GM21723 (cell line): ENCODE measurements at regions not wholly inside any gene's neighbourhood (a gene's known extent, or its start where the extent isn't known, plus 50 kb on each side); places are given as distances from the start of the nearest gene placed in this dataset.
"Not testable (repeated sequence)": the region's sequence is repeated elsewhere in the genome, so short reads cannot be mapped to it uniquely, and the experiment has no call there.

ENCODE experiments used
- ATAC-seq: cut with Tn5 transposase; IDR thresholded peaks from one replicate; pipeline ENCODE4 v1.9.1; 2021; ENCODE audit warnings: mild to moderate bottlenecking, moderate library complexity; ENCODE audit not compliant: unreplicated experiment

- no peak for ATAC-seq
Observed at GRCh38 chr16:29311461-29312344, 94.8 kb downstream of the NPIPB11 start.

DNA sequence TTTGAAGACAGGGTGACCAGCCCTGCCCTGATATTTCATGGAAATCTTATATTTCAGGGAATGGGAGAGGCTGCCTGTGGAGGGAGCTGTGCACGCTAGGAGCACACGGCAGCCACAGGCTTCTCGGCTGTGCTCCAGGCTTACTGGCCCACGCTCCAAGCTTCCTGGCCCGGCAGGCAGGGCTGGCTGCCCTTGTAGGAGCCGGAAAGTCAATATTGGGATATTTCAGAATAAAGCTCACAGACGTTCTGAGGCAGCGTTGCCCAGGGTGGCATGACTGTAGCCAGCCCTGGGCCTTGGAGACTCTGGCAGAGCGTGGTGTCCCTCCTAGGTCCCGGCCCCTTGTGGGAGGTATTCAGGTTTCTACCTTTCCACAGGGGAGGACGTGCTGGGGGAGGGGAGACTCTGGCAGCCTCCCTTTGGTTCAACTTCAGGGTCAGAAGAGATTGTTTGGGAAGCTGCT, 95.6 kb downstream of the NPIPB11 start:
- ATAC-seq = no peak

GRCh38 chr16:29310243-29310642, 96.3 kb downstream of the NPIPB11 start:
- ATAC-seq = not testable (repeated sequence)

DNA sequence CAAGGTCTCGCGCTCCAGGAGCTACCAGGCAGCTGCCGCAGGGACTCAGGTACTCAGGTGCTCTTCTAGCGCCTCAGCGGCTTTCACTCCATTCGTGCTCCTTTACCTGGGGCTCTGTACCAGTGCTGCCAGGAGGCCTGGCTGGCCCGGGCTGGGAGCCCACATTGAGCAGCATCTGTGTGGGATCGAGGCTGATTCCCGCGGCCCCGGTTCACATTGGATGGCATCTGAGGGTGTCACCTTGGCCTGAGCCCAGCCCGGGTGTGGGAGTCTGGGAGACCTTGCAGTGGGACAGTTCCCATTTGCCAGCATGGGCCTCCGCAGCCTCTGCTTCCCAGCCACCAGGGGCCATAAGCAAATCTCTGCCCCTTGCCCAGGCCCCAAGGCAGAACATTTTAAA, 96.9 kb downstream of the NPIPB11 start:
- not testable (repeated sequence) for ATAC-seq

- ATAC-seq = no peak
Observed at GRCh38 chr16:29308644-29309546, 97.6 kb downstream of the NPIPB11 start.

DNA sequence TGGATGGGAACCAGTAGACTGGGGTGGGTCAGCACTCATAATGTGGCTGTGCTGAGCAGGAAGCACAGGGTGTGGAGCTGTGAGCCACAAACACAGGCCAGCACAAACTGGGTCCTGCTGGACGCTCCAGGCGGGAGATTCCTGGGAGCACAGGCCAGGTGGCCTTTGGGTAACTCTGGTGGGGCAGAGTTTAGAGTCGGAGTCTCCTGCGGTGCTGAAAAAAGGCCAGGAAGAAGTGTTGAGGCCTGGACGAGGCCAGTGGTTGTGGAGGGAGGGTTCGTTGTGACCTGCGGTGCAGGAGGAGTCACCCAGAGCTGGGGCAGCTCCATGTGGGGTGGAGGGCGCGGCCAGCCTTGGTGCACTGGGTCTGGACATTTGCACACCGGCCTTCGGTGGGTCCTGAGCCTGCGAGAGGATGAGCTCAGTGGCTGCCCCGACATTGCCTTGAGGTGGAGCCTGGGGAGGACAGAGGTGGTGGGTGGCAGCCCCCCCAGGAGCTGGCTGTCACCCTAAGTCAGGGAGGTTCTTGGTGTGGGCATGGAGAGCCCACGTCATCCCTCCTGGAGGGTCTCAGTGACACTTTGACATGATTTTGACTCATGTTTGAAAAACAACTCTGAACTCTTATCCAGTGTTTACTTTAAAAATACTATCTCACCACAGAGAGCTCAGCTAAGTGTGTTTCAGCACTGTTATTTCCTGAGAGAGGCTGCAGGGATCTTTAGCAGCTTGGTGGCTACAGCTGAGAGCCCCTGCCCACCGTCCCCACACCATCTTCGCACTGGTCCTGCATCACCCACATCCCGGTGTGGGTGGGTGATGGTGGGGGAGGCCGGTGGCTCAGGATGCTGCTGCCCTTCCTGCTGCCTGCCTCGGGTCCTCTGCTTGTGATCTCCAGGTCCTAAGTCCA, 98.7 kb downstream of the NPIPB11 start:
- no peak for ATAC-seq

- ATAC-seq = no peak
Observed at GRCh38 chr16:29306943-29307597, 99.4 kb downstream of the NPIPB11 start.

DNA sequence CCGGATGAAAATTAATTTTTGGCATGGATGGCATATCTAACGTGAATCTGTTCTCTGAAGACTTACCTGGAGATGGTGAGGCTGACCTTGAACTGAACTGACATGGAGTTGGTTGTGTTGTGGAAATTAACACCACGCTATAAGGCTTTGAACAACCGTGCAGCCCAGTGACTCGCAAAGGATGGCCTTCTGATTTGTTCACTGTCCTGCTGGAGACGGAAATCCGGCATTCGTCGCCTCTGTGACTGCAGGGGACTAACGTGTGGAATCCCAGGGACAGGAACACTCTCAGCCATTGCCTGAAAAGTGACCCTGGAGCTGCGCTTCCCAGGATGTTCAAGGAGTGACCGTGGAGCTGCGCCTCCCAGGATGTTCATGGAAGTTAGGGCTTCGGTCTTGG, 100.3 kb downstream of the NPIPB11 start:
- ATAC-seq = no peak

DNA sequence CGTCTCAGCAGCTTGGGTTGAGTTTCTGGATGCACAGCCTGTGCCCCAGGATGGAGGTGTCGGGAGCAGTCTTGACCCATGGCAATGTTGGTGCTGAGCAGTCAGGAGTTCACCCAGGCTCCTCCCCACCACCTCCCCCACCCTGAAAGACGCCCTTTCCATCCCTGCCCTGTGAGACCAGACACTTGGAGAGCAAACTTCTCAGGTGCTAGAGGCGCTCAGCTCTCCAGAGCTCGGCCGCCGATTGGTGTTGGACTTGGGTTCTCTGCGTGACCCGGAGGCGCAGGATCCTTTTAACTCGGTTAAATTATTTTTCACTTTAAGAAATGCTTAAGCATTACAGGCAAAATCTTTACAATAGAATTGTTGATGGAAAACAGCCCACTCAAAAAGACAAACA, 101.5 kb downstream of the NPIPB11 start:
- ATAC-seq = not testable (repeated sequence)

GRCh38 chr16:29304251-29304650, 102.3 kb downstream of the NPIPB11 start:
- no peak for ATAC-seq

DNA sequence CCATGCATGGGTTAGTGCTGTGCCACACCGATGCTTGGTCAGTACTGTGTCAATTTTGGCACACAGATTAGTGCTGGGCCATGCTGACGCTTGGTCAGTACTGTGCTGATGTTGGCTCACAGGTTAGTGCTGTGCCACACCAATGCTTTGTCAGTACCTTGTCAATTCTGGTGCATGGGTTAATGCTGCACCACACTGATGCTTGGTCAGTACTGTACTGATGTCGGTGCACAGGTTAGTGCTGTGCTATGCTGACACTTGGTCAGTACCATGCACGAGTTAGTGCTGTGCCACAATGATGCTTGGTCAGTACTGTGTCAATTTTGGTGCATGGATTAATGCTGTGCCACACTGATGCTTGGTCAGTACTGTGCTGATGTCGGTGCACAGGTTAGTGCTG, 103.0 kb downstream of the NPIPB11 start:
- ATAC-seq = no peak

GRCh38 chr16:29302976-29303375, 103.5 kb downstream of the NPIPB11 start:
- no peak for ATAC-seq

DNA sequence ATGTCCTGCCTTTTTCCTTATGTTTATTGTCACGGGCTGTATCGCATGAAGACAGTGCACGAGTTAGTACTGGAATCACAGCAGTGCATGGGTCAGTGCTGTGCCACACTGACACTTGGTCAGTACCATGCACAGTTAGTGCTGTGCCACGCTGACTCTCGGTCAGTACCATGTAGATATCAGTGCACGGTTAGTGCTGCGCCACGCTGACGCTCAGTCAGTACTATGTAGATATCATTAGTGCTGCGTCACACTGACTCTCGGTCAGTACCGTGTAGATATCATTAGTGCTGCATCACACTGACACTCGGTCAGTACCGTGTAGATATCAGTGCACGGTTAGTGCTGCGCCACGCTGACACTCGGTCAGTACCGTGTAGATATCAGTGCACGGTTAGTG, 104.1 kb downstream of the NPIPB11 start:
- not testable (repeated sequence) for ATAC-seq

DNA sequence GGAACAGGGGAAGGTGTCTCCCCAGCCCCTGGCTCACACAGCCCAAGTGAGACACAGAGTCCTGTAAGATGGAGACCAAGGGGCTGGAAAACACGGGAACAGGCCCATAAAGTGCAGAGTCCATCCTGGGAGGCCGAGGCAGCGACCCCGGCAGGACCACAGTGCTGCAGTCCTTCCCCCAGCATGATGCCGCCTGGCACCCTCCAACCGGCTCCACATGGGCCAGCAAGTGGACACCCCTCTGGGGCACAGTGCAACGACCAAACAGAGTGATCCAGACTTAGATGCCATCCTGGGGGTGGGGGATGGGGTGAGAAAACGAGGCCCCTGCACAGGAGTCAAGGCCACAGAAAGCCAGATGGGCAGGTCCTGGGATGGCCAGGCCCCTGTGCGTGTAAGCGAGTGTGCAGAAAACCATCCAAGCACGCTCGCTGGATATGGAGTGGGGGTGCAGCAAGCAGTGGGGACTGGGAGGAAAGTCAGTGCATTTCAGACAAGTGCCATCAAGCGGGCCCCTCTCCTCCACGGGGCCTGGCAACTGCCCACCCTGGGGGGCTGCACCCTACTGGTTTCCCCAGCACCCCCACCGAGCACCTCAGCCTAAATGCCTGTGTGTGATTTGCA, 104.7 kb downstream of the NPIPB11 start:
- ATAC-seq = not testable (repeated sequence)

DNA sequence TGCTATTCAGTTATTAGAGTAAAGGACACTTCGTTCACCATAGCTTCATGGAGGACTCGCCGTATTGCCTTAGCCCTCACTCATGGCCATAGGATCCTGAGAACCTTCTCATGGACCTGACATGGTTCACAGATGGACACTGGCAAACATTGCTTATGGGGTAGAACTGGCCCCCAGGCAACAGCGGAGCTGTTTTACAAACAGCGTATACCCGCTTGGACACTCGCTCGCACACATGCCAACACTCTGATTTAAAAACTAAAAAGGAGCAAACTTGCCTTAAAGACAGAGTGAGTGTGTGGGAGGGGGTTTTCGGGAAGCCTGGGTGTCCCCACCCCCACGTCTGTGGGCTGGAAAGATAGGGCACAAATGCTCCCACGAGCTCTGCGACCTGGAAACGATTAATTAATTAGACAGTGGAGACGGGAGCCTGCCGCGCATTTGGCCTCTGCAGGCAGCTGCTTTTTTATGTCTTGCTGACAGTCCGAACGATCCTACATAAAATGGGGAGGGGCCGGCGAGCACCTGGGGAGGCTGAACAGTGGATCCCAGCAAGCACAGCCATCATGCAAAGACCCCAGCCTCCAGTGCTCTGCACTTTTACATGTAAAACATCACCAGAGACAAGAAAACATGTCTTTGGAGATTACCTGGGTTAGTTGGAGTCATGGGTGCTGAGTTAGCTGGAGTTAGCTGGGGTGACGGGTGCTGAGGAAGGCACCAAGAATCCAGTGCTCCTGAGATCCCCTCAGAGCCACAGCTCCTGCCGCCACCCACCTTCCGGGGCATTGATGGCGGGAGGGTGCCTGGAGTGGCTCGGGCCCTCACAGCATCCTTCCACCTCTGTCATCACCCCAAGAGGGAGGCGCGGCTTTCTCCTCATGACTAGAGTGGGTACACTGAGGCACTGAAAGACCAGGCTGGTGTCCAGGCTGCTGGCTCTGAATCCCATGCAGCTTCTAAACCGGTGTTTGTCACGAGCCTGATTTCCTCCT, 105.7 kb downstream of the NPIPB11 start:
- ATAC-seq = not testable (repeated sequence)

- ATAC-seq = not testable (repeated sequence)
Observed at GRCh38 chr16:29300030-29300491, 106.5 kb downstream of the NPIPB11 start.

- ATAC-seq = not testable (repeated sequence)
Observed at GRCh38 chr16:29298997-29299396, 107.5 kb downstream of the NPIPB11 start.

DNA sequence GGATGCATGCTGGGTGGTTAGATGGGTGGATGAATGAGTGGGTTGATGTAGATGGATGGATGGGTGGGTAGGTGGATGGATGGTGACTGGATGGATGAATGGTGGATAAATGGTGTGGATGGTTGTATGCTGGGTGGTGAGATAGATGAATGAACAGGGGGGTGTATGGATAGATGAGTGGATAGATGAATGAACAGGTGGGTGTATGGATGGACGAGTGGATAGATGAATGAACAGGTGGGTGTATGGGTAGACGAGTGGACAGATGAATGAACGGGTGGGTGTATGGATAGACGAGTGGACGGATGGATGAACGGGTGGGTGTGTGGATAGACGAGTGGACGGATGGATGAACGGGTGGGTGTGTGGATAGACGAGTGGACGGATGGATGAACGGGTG, 108.2 kb downstream of the NPIPB11 start:
- ATAC-seq = not testable (repeated sequence)
